ENCODE measurements at regions not wholly inside any gene's neighbourhood (a gene's known extent, or its start where the extent isn't known, plus 50 kb on each side); places are given as distances from the start of the nearest gene placed in this dataset.
A peak's percentile ranks its signal among the peaks of the same experiment; 100 is the strongest.

DNA sequence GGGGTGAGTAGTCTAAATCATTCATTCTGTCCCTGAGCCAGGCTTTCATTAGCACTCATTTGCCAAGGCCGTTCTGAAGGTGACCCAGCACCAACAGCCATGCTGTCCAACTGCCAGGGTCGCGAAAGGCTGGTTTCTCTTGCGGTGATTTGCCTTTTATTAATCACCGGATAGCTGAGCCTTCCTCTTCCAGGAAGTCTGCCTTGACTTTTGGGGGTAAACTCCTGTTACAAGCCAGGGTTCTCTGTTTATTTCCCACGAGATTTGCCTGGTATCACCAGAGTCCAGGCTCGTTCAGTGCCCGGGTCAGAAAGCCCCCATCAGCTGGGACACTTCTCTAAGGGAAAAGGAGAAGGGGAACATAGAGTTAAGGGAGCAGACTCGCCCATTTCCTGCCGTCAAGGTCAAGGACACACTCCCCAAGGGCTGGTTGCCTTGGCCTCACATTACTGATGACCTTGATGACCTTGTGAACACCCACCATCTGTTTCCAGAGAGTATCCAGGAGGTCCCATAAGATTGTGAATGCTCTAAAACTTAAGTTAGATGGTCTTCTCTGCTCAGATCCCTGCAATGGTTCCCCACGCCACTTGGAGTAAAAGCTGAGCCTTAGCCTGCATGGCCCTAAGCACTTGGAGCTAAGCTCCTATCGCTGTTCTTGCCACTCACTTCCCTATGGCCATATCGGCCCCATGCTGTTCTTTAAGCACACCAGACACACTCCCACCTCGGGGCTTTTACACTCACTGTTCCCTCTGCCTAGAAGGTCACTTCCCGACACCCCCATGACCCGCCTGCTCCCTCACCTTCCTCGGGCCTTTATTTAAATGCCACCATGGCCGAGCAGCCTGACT is 96.0 kb upstream of the EPCAM start:
- TF ChIP-seq, protein P1, sequence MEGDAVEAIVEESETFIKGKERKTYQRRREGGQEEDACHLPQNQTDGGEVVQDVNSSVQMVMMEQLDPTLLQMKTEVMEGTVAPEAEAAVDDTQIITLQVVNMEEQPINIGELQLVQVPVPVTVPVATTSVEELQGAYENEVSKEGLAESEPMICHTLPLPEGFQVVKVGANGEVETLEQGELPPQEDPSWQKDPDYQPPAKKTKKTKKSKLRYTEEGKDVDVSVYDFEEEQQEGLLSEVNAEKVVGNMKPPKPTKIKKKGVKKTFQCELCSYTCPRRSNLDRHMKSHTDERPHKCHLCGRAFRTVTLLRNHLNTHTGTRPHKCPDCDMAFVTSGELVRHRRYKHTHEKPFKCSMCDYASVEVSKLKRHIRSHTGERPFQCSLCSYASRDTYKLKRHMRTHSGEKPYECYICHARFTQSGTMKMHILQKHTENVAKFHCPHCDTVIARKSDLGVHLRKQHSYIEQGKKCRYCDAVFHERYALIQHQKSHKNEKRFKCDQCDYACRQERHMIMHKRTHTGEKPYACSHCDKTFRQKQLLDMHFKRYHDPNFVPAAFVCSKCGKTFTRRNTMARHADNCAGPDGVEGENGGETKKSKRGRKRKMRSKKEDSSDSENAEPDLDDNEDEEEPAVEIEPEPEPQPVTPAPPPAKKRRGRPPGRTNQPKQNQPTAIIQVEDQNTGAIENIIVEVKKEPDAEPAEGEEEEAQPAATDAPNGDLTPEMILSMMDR (IDR thresholded peaks at IDR 0.05): no peak
- TF ChIP-seq POLR2AphosphoS5 (IDR thresholded peaks at IDR 0.05) (no peak), POLR2A (IDR thresholded peaks at IDR 0.05) (no peak), EP300 (IDR thresholded peaks at IDR 0.05) (no peak)
- peak in 1 of 2 donors; percentile 43 for DNase-seq
- intact Hi-C loops (cut with DNase I; ENCODE audit: low total_unique reads): no loop called here
- Histone ChIP-seq H3K4me1 (peaks cover 13 to 42% (median 28%) of the 10 kb centered on the region in 4 donors), H3K27me3 (no peaks in the 10 kb centered on the region), H3K9me3 (no peaks in the 10 kb centered on the region), H3K36me3 (no peaks in the 10 kb centered on the region), H3K4me3 (peak overlapping the region; percentile 32 to 42 (median 36)), H3K27ac (peak overlapping the region in 3 of 5 donors; percentile 61 to 81 (median 78))
- 66 to 73% (median 73%) methylated on average over 18 of the region's 18 CpGs for WGBS, 5 donors

DNA sequence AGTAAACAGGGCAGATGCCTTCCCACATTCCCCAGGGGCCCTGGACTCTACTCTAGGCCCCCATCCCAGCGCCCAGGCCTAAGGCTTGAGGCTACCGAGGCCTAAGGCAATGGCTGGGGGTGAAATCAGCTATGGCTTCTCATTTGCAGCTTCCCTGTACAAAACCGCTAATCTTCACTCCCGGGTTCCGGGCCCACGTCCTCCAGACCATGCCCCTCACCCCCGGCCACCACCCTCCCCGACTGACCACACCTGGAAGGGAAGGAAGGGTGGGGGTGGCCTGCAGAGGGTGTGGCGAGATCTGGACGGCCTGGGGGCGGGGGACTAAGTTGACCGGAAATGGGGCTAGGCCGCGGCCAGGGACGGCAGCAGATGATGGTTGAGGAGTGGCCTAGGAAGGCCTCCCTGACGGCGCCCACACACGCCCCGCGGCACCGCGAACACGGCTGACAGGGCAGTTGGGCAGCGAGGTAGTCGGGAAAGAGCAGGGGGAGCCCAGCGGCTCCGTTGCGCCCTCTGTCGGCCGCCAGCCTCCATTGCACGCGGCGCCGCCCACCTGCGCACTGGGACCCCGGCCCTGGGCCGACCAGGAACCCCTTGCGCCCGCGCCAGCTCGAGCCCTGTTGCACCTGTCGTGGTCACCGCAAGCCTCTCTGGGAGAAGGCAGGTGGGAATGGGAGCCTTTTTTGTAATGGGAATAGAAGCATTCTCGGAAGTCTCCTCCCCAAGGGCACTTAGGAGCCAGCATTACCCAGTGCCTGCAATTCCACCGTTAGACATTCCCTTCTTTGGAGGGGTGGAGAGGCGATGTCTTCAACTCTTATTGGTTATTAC is 95.9 kb upstream of the CALM2 start:
- intact Hi-C loops (cut with DNase I; ENCODE audit: low total_unique reads): no loop called here
- Histone ChIP-seq H3K4me3 (peak overlapping the region; percentile 32 to 42 (median 36)), H3K9me3 (no peaks in the 10 kb centered on the region), H3K27ac (peak overlapping the region; percentile 39 to 81 (median 61)), H3K4me1 (peaks cover 13 to 42% (median 28%) of the 10 kb centered on the region in 4 donors), H3K27me3 (no peaks in the 10 kb centered on the region), H3K36me3 (no peaks in the 10 kb centered on the region)
- peak in 1 of 3 donors; percentile 57 for TF ChIP-seq POLR2AphosphoS5 (IDR thresholded peaks at IDR 0.05)
- TF ChIP-seq, protein P1 (IDR thresholded peaks at IDR 0.05): peak in 5 of 7 experiments; percentile 86 to 99 (median 99)
- no peak for TF ChIP-seq EP300 (IDR thresholded peaks at IDR 0.05)
- TF ChIP-seq POLR2A (IDR thresholded peaks at IDR 0.05): no peak
- 9 to 11% (median 9%) methylated on average over 33 to 46 of the region's 46 CpGs for WGBS, 5 donors
- peak; percentile 63 to 89 for DNase-seq

- Histone ChIP-seq H3K9me3 (no peaks in the 10 kb centered on the region), H3K4me1 (peaks cover 13 to 42% (median 28%) of the 10 kb centered on the region in 4 donors), H3K4me3 (no peak overlapping the region), H3K27ac (peak overlapping the region in 4 of 5 donors; percentile 48 to 81 (median 70)), H3K36me3 (no peaks in the 10 kb centered on the region), H3K27me3 (no peaks in the 10 kb centered on the region)
- TF ChIP-seq POLR2AphosphoS5 (IDR thresholded peaks at IDR 0.05): no peak
- no peak for TF ChIP-seq POLR2A (IDR thresholded peaks at IDR 0.05)
- TF ChIP-seq, protein P1 (IDR thresholded peaks at IDR 0.05): no peak
- TF ChIP-seq EP300 (IDR thresholded peaks at IDR 0.05): no peak
- 75 to 88% (median 85%) methylated on average over 9 of the region's 9 CpGs for WGBS, 5 donors
- intact Hi-C loops (cut with DNase I; ENCODE audit: low total_unique reads): no loop called here
- DNase-seq: no peak
These were observed 95.0 kb upstream of the CALM2 start for GRCh38 chr2:47271054-47272000.

Data from stomach (tissue), 8 donors.